Keratinocyte (primary cell): ENCODE measurements at regions not wholly inside any gene's neighbourhood (a gene's known extent, or its start where the extent isn't known, plus 50 kb on each side); places are given as distances from the start of the nearest gene placed in this dataset.

Experiments
- DNase-seq: peaks from one replicate; pipeline ENCODE4 v3.0.0-alpha.2; 2011; ENCODE audit warnings: low read depth, missing footprints, low spot score
- FAIRE-seq: peaks from 2 replicates; lab custom pipeline; 2011; peaks lifted over from hg19 to GRCh38; lab: Jason Lieb, UNC
- H2AFZ ChIP-seq: 2 replicates; pipeline ENCODE4 v1.6.0; 2012; ENCODE audit warnings: low read length, control low read depth, inconsistent platforms; ENCODE audit not compliant: control insufficient read depth
- H3K27ac ChIP-seq: 2 replicates; pipeline ENCODE4 v1.5.1; 2011; ENCODE audit warnings: low read length; ENCODE audit not compliant: control insufficient read depth, insufficient read depth
- H3K27me3 ChIP-seq: 3 replicates; pipeline ENCODE4 v1.6.0; 2011; ENCODE audit warnings: low read length; ENCODE audit not compliant: control insufficient read depth, insufficient read depth; ENCODE audit errors: extremely low read depth
- H3K36me3 ChIP-seq, 2 experiments: 2 replicates in 1 of 2; 3 replicates in 1 of 2; pipeline ENCODE4 v1.5.1; 2011; ENCODE audit warnings: low read length in 2 of 2, mild to moderate bottlenecking in 1 of 2; ENCODE audit not compliant: control insufficient read depth in 2 of 2, insufficient read depth in 2 of 2; ENCODE audit errors: extremely low read depth in 1 of 2
- H3K4me1 ChIP-seq: 3 replicates; pipeline ENCODE4 v1.5.1; 2011; ENCODE audit warnings: low read length; ENCODE audit not compliant: control insufficient read depth, insufficient read depth; ENCODE audit errors: extremely low read depth
- H3K4me2 ChIP-seq: 3 replicates; pipeline ENCODE4 v1.6.0; 2011; ENCODE audit warnings: low read depth, low read length; ENCODE audit not compliant: control insufficient read depth, insufficient read depth; ENCODE audit errors: extremely low read depth
- H3K4me3 ChIP-seq, 3 experiments: fragments of 200-600 bp in 1 of 3; sonication (generic) in 1 of 3; 2 replicates in 2 of 3; 3 replicates in 1 of 3; pipeline ENCODE4 v1.5.1; 2011 to 2016; ENCODE audit warnings: low read length in 3 of 3, mild to moderate bottlenecking in 3 of 3, control low read depth in 2 of 3, inconsistent platforms in 1 of 3, low read depth in 1 of 3, mixed read lengths in 1 of 3, mixed run types in 1 of 3, moderate library complexity in 1 of 3; ENCODE audit not compliant: control insufficient read depth in 2 of 3, insufficient read depth in 2 of 3; ENCODE audit errors: extremely low read depth in 1 of 3
- H3K79me2 ChIP-seq: 2 replicates; pipeline ENCODE4 v1.6.0; 2012; ENCODE audit warnings: low read length; ENCODE audit not compliant: control insufficient read depth, insufficient read depth
- H3K9ac ChIP-seq: 3 replicates; pipeline ENCODE4 v1.6.0; 2011; ENCODE audit warnings: low read length; ENCODE audit not compliant: control insufficient read depth, insufficient read depth; ENCODE audit errors: extremely low read depth
- H3K9me1 ChIP-seq: 3 replicates; pipeline ENCODE4 v1.6.0; 2011; ENCODE audit warnings: low read length; ENCODE audit not compliant: control insufficient read depth, insufficient read depth; ENCODE audit errors: extremely low read depth
- H3K9me3 ChIP-seq: 2 replicates; pipeline ENCODE4 v1.5.1; 2012; ENCODE audit warnings: low read depth, low read length; ENCODE audit not compliant: control insufficient read depth
- H4K20me1 ChIP-seq: 3 replicates; pipeline ENCODE4 v1.6.0; 2011; ENCODE audit warnings: low read length; ENCODE audit not compliant: control insufficient read depth, insufficient read depth; ENCODE audit errors: extremely low read depth
- EZH2 ChIP-seq: IDR thresholded peaks from one replicate; pipeline ENCODE4 v1.6.1; 2012; ENCODE audit warnings: inconsistent platforms, mild to moderate bottlenecking, low read length, moderate library complexity
- dilution Hi-C: fragments of 300-500 bp; cut with MboI; formaldehyde crosslinking; loops from one replicate; pipeline ENCODE4 v1.7.0; 2020; ENCODE audit warnings: low sequenced_read_pairs; ENCODE audit not compliant: extremely low pct_ligation_motif_present
- TF ChIP-seq, protein P1 (sequence below), 3 experiments: IDR thresholded peaks in 1 of 3; conservative IDR thresholded peaks in 1 of 3; optimal IDR thresholded peaks in 1 of 3; 2 replicates in 2 of 3; 3 replicates in 1 of 3; pipeline versions ENCODE3 to v1.5.1; 2011; ENCODE audit warnings: low read length in 3 of 3, mild to moderate bottlenecking in 3 of 3, moderate library complexity in 2 of 3, control low read depth in 1 of 3, inconsistent platforms in 1 of 3; ENCODE audit not compliant: insufficient read depth in 2 of 3; ENCODE audit errors: extremely low read depth in 1 of 3

GRCh38 chr21:23039846-23040245 is 2041.6 kb downstream of the NCAM2 start:
- Histone ChIP-seq H2AFZ (no peak overlapping the region), H3K36me3 (no peaks in the 10 kb centered on the region), H3K9me3 (peaks cover 2% of the 10 kb centered on the region), H3K27me3 (no peaks in the 10 kb centered on the region), H3K4me2 (no peak overlapping the region), H3K9me1 (no peaks in the 10 kb centered on the region), H3K4me3 (no peak overlapping the region), H3K9ac (no peak overlapping the region), H4K20me1 (no peaks in the 10 kb centered on the region), H3K79me2 (no peaks in the 10 kb centered on the region), H3K4me1 (no peaks in the 10 kb centered on the region), H3K27ac (no peak overlapping the region)
- dilution Hi-C loops, result no loop called here
- DNase-seq, result no peak
- TF ChIP-seq EZH2, result no peak
- TF ChIP-seq, protein P1, sequence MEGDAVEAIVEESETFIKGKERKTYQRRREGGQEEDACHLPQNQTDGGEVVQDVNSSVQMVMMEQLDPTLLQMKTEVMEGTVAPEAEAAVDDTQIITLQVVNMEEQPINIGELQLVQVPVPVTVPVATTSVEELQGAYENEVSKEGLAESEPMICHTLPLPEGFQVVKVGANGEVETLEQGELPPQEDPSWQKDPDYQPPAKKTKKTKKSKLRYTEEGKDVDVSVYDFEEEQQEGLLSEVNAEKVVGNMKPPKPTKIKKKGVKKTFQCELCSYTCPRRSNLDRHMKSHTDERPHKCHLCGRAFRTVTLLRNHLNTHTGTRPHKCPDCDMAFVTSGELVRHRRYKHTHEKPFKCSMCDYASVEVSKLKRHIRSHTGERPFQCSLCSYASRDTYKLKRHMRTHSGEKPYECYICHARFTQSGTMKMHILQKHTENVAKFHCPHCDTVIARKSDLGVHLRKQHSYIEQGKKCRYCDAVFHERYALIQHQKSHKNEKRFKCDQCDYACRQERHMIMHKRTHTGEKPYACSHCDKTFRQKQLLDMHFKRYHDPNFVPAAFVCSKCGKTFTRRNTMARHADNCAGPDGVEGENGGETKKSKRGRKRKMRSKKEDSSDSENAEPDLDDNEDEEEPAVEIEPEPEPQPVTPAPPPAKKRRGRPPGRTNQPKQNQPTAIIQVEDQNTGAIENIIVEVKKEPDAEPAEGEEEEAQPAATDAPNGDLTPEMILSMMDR (optimal IDR thresholded peaks at IDR 0.05 in 1 of 3, IDR thresholded peaks at IDR 0.05 in 1 of 3, conservative IDR thresholded peaks at IDR 0.05 in 1 of 3; ENCODE audit: extremely low read depth in 1 of 3, insufficient read depth in 2 of 3, low read length in 3 of 3), result no peak
- no peak for FAIRE-seq

GRCh38 chr21:23045955-23046354 is 2047.7 kb downstream of the NCAM2 start:
- TF ChIP-seq EZH2, result no peak
- TF ChIP-seq, protein P1 (optimal IDR thresholded peaks at IDR 0.05 in 1 of 3, IDR thresholded peaks at IDR 0.05 in 1 of 3, conservative IDR thresholded peaks at IDR 0.05 in 1 of 3; ENCODE audit: extremely low read depth in 1 of 3, insufficient read depth in 2 of 3, low read length in 3 of 3), result no peak
- Histone ChIP-seq H3K9me1 (no peaks in the 10 kb centered on the region), H3K4me1 (no peaks in the 10 kb centered on the region), H3K4me3 (no peak overlapping the region), H2AFZ (no peak overlapping the region), H3K79me2 (no peaks in the 10 kb centered on the region), H4K20me1 (no peaks in the 10 kb centered on the region), H3K27ac (no peak overlapping the region), H3K9ac (no peak overlapping the region), H3K4me2 (no peak overlapping the region), H3K27me3 (no peaks in the 10 kb centered on the region), H3K36me3 (no peaks in the 10 kb centered on the region), H3K9me3 (peaks cover 2% of the 10 kb centered on the region)
- dilution Hi-C loops, result no loop called here
- FAIRE-seq, result no peak
- DNase-seq, result no peak
